GM12891 (cell line): ENCODE measurements at regions not wholly inside any gene's neighbourhood (a gene's known extent, or its start where the extent isn't known, plus 50 kb on each side); places are given as distances from the start of the nearest gene placed in this dataset.
"Not testable (repeated sequence)": the region's sequence is repeated elsewhere in the genome, so short reads cannot be mapped to it uniquely, and the experiment has no call there.

Experiments used
- DNase-seq: peaks from one replicate; pipeline ENCODE4 v3.0.0; 2011; ENCODE audit warnings: low spot score; ENCODE audit not compliant: insufficient read length
- FAIRE-seq: peaks from 2 replicates; lab custom pipeline; 2011; peaks lifted over from hg19 to GRCh38; lab: Jason Lieb, UNC
- PAX5 ChIP-seq: IDR thresholded peaks from 2 replicates; pipeline ENCODE4 v1.6.1; 2011; ENCODE audit warnings: low read length, moderate library complexity, mild to moderate bottlenecking; ENCODE audit not compliant: insufficient read depth, severe bottlenecking
- POLR2A ChIP-seq: IDR thresholded peaks from 2 replicates; pipeline ENCODE4 v1.6.1; 2011; ENCODE audit warnings: low read depth, low read length, control low read depth
- POLR2AphosphoS5 ChIP-seq: IDR thresholded peaks from 2 replicates; pipeline ENCODE4 v1.6.1; 2011; ENCODE audit warnings: low read depth, low read length, control low read depth
- POU2F2 ChIP-seq: IDR thresholded peaks from 2 replicates; pipeline ENCODE4 v1.6.1; 2011; ENCODE audit warnings: low read depth, mild to moderate bottlenecking, control low read depth, low read length, moderate library complexity
- SPI1 ChIP-seq: IDR thresholded peaks from 2 replicates; pipeline ENCODE4 v1.6.1; 2011; ENCODE audit warnings: low read depth, low read length, control low read depth
- TAF1 ChIP-seq: IDR thresholded peaks from 2 replicates; pipeline ENCODE4 v1.6.1; 2011; ENCODE audit warnings: low read depth, low read length, control low read depth

DNA sequence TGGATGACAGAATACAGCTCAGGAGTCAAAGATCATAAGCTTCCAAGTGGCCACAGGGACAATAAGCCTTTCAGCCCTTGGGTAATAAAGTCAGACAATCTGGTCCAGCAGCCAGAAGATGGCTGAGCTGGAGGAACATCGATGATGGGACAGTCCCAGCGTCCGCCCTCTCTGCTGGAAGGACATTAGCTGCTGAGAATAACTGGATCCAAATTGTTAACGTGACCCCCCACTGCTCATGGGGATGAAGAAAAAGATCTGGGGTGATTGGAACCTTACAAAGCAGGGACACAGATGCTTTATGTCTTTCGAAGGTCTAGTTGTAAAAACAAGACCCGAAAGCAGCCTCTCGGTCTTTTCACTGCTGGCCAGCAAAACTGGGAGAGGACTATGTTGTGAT lies 71.0 kb downstream of the IGLL5 start:
- TF ChIP-seq TAF1 (no peak), POLR2A (no peak), POLR2AphosphoS5 (no peak), PAX5 (no peak), POU2F2 (no peak), SPI1 (no peak)
- no peak for DNase-seq
- FAIRE-seq = no peak

DNA sequence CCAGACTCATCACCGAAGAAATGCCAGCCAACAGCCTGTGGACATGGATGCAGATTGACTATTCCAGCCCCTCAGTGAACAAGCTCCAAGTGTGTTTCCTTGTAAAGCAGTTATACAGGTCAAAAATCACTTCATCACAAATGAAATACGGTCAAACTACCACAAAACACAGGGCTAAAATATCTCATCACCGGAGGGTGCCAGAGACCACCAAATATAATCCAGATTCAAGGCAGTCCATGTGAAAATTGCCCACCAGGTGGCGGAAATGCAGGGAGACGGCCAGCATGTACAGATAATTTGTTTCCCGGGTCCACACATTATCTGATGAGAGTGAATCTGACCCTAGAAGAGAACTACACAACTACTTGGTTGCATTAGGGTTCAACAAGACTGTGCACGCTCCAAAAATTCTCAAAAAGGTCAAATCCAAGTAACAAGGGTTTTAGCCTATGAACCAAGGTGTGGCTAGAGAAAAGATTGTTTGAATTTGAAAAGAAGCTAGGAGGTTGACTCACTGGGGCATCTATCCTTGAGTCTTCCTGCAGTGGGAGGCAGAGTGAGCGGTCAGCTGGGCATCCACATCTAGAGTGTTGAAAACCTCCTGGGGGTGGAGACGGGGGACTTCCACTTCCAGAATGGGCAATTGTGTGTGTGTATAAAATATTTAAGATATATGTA lies 71.7 kb downstream of the IGLL5 start:
- TF ChIP-seq POLR2AphosphoS5 = no peak
- no peak for TF ChIP-seq SPI1
- no peak for TF ChIP-seq POLR2A
- TF ChIP-seq PAX5 = no peak
- no peak for TF ChIP-seq TAF1
- TF ChIP-seq POU2F2 = no peak
- FAIRE-seq = peak; percentile 95
- no peak for DNase-seq

DNA sequence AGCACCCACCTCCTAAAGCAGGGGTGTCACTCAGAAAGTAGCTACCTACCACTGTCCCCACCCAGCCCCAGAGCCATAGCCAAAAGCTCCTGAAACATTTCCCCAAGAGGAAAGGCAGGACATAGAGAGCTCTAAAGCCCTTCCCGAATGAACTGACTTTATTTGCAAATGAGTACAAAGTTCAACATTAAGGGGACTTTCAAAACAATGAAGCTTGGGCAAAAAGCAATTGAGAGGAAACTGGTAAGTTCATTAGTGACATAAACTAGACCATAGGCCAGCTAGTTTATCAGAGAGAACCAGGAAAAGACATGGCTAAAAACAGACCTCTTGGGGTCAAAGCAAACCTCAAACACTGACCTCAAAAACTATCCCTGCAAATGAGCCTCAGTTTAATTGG lies 72.7 kb downstream of the IGLL5 start:
- no peak for TF ChIP-seq POLR2AphosphoS5
- no peak for TF ChIP-seq PAX5
- no peak for TF ChIP-seq POU2F2
- no peak for TF ChIP-seq POLR2A
- TF ChIP-seq TAF1 = no peak
- TF ChIP-seq SPI1 = no peak
- FAIRE-seq = no peak
- no peak for DNase-seq

DNA sequence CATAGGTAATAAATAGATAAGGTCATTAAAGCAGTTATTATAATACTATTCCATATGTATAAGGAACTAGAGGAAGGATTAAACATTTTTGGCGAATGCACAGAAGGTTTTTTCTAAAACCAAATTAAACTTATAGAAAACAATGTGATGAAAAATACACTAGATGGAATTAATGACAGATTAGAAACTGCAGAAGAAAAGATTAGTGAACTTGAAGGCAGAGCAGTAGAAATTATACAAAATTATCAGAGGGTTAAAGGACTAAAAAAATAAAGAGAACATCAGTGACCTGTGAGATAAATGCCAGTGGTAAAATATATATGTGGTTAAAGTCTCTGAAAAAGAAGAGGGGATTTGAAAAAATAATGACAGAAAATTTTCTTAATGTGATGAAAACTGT lies 74.0 kb downstream of the IGLL5 start:
- FAIRE-seq = no peak
- DNase-seq = no peak
- TF ChIP-seq POLR2A = no peak
- TF ChIP-seq TAF1 = no peak
- TF ChIP-seq PAX5 = no peak
- TF ChIP-seq POLR2AphosphoS5 = no peak
- no peak for TF ChIP-seq SPI1
- TF ChIP-seq POU2F2 = no peak

DNA sequence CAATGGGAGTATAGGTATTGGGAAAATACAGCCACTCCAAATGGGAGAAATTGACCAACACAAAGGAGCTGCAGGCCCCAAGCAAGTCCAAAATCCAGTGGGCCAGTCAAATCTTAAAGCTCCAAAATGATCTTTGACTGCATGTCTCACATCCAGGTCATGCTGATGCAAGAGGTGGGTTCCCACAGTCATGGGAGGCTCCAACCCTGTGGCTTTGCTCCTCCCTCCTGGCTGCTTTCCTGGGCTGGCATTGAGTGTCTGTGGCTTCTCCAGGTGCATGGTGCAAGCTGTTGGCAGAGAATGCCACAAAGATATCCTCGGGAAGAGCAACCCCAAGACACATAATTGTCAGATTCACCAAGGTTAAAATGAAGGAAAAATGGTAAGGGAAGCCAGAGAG lies 80.8 kb downstream of the IGLL5 start:
- FAIRE-seq (no peak), DNase-seq (no peak)
- TF ChIP-seq SPI1 = no peak
- TF ChIP-seq PAX5 = no peak

DNA sequence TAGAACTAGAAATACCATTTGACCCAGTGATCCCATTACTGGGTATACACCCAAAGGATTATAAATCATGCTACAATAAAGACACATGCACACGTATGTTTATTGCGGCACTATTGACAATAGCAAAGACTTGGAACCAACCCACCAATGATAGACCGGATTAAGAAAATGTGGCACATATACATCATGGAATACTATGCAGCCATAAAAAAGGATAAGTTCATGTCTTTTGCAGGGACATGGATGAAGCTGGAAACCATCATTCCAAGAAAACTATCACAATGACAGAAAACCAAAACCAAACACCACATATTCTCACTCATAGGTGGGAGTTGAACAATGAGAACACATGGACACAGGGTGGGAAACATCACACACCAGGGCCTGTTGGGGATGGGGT lies 85.0 kb downstream of the IGLL5 start:
- FAIRE-seq = not testable (repeated sequence)

DNA sequence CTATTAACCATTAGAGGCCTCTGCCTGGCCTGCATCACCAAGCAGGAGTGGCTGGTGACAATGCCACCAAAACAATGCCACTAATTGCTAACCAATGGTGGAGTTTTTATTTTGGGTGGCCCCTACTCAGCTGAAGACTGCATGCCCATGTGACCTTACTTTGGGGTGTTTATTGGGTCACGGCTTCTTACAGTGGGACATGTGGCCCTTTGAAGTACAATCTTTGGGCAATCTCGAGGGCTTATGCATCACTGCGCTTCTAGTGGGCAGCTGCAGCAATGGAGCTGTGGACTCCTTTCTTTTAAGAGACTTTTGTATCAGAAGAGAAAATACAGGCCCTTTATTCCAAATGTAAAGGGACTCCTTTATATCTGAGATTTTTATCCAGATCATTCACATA lies 85.7 kb downstream of the IGLL5 start:
- no peak for TF ChIP-seq PAX5
- TF ChIP-seq POU2F2 = no peak
- no peak for TF ChIP-seq POLR2AphosphoS5
- no peak for TF ChIP-seq SPI1
- TF ChIP-seq TAF1 = no peak
- TF ChIP-seq POLR2A = no peak
- FAIRE-seq (no peak), DNase-seq (no peak)

More for the DNA sequence above, 85.0 kb downstream of the IGLL5 start:
- DNase-seq = not testable (repeated sequence)

DNA sequence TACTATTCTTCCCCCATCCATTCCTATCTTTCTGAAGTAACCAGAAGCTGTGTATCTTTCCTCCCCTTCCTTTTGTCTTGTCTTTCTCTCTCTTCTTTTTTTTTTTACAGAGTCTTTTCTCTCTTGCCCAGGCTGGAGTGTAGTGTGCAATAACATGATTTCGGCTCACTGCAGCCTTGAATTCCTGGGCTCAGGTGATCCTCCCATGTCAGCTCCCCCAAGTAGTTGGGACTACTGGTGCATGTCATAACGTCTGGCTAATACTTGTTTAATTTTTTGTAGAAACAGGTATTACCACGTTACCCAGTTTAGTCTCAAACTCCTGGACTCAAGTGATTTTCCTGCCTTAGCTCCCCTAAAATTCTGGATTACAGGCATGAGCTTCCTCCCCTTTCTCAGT lies 86.5 kb downstream of the IGLL5 start:
- FAIRE-seq (no peak), DNase-seq (no peak)
- TF ChIP-seq POLR2A = no peak
- TF ChIP-seq SPI1 = no peak
- TF ChIP-seq TAF1 = no peak
- no peak for TF ChIP-seq PAX5
- no peak for TF ChIP-seq POU2F2
- no peak for TF ChIP-seq POLR2AphosphoS5

DNA sequence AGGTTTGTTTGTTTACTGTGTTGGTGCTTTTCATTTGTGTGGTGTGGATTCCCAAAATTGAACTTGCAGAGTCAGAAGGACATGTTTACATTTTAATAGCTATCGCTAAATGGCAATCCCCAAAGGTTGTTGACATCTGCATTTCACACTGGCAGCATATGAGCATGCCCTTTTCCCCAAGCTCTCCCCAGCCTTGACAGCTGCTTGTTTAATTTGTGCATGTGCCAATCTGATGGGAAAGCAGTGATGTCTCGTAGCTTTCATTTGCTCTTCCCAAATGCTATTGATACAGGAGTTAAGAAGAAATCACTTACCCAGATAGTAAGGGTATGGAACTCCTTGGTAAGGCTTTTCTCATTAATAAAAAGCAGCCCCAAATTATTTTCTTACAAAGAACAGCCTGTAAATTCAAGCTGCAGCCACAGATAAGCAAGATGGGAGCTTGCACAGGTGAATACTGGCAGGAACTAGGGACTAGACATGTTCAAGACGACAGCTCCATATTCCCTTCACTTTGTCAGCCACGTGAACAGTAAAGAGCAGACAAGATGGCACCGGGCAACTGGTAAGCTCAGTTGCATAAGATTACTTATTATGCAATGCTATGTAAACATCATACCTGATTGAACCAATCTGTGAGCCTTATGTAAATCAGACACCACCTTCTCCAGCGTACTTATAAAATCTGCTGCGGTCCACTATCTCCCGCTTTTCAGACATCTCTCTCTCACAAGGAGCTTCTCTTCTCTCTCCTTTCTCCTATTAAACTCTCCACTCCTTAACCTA lies 87.4 kb downstream of the IGLL5 start:
- TF ChIP-seq PAX5 (no peak), POU2F2 (no peak), TAF1 (no peak), POLR2AphosphoS5 (no peak), SPI1 (no peak), POLR2A (no peak)
- no peak for DNase-seq
- FAIRE-seq = no peak
